WTC11 (cell line): ENCODE measurements at regions not wholly inside any gene's neighbourhood (a gene's known extent, or its start where the extent isn't known, plus 50 kb on each side); places are given as distances from the start of the nearest gene placed in this dataset.

Experiments
- FOXJ3 ChIP-seq: sonication (generic); formaldehyde crosslinking; IDR thresholded peaks from 2 replicates; pipeline ENCODE4 v1.9.0; 2021; ENCODE audit warnings: missing genetic modification reagents, mild to moderate bottlenecking, borderline replicate concordance
- MYBL2 ChIP-seq: sonication (generic); formaldehyde crosslinking; IDR thresholded peaks from 2 replicates; pipeline ENCODE4 v1.8.1; 2023; ENCODE audit warnings: mild to moderate bottlenecking, moderate library complexity, missing genetic modification reagents
- NR3C1 ChIP-seq: sonication (generic); formaldehyde crosslinking; conservative IDR thresholded peaks from 2 replicates; pipeline ENCODE4 v1.8.1; 2023; ENCODE audit warnings: low read depth, mild to moderate bottlenecking, missing genetic modification reagents
- ZNF121 ChIP-seq: sonication (generic); formaldehyde crosslinking; IDR thresholded peaks from 2 replicates; pipeline ENCODE4 v1.8.0; 2023; ENCODE audit warnings: missing genetic modification reagents
- TF ChIP-seq, protein P1 (sequence below): fragments of 200-600 bp; IDR thresholded peaks from 2 replicates; pipeline ENCODE4 v1.8.0; 2022; ENCODE audit warnings: antibody characterized with exemption
- TF ChIP-seq, protein P2 (sequence below): sonication (generic); formaldehyde crosslinking; IDR thresholded peaks from 2 replicates; pipeline ENCODE4 v1.8.1; 2023; ENCODE audit warnings: mild to moderate bottlenecking, missing genetic modification reagents, borderline replicate concordance
- TF ChIP-seq, protein P3 (sequence below): sonication (generic); formaldehyde crosslinking; IDR thresholded peaks from 2 replicates; pipeline ENCODE4 v1.8.0; 2022; ENCODE audit warnings: mild to moderate bottlenecking, missing genetic modification reagents

DNA sequence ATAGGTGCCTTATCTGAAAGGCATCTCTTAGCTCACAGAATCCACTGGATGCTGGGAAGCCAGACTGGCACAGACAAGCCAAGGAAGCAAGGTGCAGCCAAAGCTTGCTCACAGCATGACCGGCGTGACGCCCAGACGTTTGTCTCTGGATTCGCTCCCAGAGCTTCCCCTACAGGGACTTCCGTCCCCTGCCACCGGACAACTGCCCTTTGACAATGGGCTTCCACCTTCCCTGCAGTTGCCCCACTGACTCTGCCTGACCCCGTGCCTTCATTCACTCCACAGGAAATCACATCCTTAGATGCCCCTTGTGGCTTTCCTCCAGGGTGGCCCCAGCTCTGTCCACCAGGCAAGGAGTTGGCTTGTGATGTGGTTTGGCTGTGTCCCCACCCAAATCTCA is 94.8 kb upstream of the CDH4 start:
- TF ChIP-seq, protein P1, sequence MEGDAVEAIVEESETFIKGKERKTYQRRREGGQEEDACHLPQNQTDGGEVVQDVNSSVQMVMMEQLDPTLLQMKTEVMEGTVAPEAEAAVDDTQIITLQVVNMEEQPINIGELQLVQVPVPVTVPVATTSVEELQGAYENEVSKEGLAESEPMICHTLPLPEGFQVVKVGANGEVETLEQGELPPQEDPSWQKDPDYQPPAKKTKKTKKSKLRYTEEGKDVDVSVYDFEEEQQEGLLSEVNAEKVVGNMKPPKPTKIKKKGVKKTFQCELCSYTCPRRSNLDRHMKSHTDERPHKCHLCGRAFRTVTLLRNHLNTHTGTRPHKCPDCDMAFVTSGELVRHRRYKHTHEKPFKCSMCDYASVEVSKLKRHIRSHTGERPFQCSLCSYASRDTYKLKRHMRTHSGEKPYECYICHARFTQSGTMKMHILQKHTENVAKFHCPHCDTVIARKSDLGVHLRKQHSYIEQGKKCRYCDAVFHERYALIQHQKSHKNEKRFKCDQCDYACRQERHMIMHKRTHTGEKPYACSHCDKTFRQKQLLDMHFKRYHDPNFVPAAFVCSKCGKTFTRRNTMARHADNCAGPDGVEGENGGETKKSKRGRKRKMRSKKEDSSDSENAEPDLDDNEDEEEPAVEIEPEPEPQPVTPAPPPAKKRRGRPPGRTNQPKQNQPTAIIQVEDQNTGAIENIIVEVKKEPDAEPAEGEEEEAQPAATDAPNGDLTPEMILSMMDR = no peak
- TF ChIP-seq FOXJ3 = no peak
- TF ChIP-seq, protein P2, sequence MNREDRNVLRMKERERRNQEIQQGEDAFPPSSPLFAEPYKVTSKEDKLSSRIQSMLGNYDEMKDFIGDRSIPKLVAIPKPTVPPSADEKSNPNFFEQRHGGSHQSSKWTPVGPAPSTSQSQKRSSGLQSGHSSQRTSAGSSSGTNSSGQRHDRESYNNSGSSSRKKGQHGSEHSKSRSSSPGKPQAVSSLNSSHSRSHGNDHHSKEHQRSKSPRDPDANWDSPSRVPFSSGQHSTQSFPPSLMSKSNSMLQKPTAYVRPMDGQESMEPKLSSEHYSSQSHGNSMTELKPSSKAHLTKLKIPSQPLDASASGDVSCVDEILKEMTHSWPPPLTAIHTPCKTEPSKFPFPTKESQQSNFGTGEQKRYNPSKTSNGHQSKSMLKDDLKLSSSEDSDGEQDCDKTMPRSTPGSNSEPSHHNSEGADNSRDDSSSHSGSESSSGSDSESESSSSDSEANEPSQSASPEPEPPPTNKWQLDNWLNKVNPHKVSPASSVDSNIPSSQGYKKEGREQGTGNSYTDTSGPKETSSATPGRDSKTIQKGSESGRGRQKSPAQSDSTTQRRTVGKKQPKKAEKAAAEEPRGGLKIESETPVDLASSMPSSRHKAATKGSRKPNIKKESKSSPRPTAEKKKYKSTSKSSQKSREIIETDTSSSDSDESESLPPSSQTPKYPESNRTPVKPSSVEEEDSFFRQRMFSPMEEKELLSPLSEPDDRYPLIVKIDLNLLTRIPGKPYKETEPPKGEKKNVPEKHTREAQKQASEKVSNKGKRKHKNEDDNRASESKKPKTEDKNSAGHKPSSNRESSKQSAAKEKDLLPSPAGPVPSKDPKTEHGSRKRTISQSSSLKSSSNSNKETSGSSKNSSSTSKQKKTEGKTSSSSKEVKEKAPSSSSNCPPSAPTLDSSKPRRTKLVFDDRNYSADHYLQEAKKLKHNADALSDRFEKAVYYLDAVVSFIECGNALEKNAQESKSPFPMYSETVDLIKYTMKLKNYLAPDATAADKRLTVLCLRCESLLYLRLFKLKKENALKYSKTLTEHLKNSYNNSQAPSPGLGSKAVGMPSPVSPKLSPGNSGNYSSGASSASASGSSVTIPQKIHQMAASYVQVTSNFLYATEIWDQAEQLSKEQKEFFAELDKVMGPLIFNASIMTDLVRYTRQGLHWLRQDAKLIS = no peak
- TF ChIP-seq, protein P3, sequence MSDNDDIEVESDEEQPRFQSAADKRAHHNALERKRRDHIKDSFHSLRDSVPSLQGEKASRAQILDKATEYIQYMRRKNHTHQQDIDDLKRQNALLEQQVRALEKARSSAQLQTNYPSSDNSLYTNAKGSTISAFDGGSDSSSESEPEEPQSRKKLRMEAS (CRISPR knock-in tag) = no peak
- no peak for TF ChIP-seq MYBL2 (CRISPR knock-in tag)
- no peak for TF ChIP-seq ZNF121 (CRISPR knock-in tag)
- no peak for TF ChIP-seq NR3C1 (CRISPR knock-in tag)
